ENCODE measurements at regions not wholly inside any gene's neighbourhood (a gene's known extent, or its start where the extent isn't known, plus 50 kb on each side); places are given as distances from the start of the nearest gene placed in this dataset.

DNA sequence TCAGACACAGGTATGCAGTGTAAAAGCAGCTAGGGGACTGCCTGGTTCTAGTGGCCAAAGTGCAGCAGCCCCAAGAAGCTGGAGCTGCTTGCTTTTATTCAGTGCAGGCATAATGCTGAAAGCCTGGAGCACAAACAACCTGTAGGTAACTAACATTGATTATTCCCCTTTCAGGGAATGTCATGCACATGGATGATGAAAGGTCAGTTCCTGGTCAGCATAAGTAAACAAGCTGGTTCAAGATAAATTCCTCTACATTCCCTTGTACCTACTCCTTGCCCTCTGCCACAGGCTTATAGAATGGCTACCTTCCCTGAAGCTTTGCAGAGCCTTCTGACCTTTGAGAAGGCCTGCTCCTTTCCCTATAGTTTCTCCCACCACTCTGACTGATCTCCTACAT, 1318.5 kb upstream of the ADGRL3 start:
- TF ChIP-seq EP300 (IDR thresholded peaks at IDR 0.05) = no peak
- TF ChIP-seq, protein P1, sequence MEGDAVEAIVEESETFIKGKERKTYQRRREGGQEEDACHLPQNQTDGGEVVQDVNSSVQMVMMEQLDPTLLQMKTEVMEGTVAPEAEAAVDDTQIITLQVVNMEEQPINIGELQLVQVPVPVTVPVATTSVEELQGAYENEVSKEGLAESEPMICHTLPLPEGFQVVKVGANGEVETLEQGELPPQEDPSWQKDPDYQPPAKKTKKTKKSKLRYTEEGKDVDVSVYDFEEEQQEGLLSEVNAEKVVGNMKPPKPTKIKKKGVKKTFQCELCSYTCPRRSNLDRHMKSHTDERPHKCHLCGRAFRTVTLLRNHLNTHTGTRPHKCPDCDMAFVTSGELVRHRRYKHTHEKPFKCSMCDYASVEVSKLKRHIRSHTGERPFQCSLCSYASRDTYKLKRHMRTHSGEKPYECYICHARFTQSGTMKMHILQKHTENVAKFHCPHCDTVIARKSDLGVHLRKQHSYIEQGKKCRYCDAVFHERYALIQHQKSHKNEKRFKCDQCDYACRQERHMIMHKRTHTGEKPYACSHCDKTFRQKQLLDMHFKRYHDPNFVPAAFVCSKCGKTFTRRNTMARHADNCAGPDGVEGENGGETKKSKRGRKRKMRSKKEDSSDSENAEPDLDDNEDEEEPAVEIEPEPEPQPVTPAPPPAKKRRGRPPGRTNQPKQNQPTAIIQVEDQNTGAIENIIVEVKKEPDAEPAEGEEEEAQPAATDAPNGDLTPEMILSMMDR (IDR thresholded peaks at IDR 0.05) = no peak

All from tibial nerve (tissue), 4 donors.